ENCODE measurements at regions not wholly inside any gene's neighbourhood (a gene's known extent, or its start where the extent isn't known, plus 50 kb on each side); places are given as distances from the start of the nearest gene placed in this dataset.

DNA sequence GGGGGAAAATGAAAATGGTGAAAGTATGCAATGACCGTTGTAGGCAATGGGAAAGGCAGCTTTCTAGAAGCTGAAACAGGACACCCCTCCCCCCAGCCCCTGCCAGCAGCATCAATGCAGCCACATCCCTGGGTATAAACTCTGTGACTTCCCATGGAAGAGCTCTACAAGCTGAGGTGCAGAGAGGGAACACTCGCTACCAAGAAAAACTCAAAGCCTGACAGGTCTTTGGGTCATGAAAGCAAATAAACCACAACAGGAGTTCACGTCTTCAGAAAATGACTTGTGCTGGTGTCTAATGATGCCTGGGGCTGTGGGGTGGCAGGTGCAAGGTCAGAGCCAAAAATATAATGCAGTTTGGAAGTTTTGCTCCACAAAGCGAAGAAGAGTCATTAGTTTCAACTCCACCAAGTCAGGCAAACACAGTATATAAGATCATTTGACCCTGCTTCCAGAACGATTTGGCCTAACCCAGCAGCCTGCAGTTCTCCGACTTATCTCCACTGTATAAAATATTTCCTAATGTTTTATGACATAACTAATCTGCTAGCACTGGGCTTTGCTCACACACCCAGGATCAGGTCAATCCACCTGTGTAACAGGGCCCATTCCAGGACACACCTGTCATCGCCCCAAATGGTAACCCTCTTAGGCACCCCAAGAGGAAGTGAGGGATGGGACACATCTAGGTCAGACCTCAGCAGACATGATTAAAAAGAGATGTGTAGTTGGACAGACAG lies 102.1 kb downstream of the IRS2 start:
- Histone ChIP-seq H3K14ac (ENCODE audit: insufficient read depth, low read length) (no peak overlapping the region), H2BK120ac (ENCODE audit: low read depth, low read length, poor library complexity, severe bottlenecking) (no peak overlapping the region), H2BK20ac (ENCODE audit: low read depth, low read length, poor library complexity, severe bottlenecking) (no peak overlapping the region), H4K5ac (ENCODE audit: insufficient read length, low read depth, low read length) (no peak overlapping the region), H3K4me1 (ENCODE audit: insufficient read depth, low read length) (peaks cover 2% of the 10 kb centered on the region), H4K8ac (replicated peaks; ENCODE audit: insufficient read length, low read depth, low read length) (no peak overlapping the region), H2BK12ac (ENCODE audit: insufficient read length, low read depth, low read length) (no peak overlapping the region), H3T11ph (ENCODE audit: low read length) (no peak overlapping the region), H3K27me3 (ENCODE audit: insufficient read depth, low read length) (no peaks in the 10 kb centered on the region), H2BK15ac (ENCODE audit: low read depth, low read length) (no peak overlapping the region), H3K18ac (ENCODE audit: insufficient read length, low read depth, low read length) (no peak overlapping the region), H3K79me1 (ENCODE audit: insufficient read depth, low read depth, low read length, poor library complexity, severe bottlenecking) (no peaks in the 10 kb centered on the region), H3K23ac (ENCODE audit: insufficient read length, low read depth, low read length) (no peak overlapping the region), H2AK5ac (ENCODE audit: insufficient read length, low read length) (no peak overlapping the region), H3K23me2 (ENCODE audit: insufficient read length, low read depth, low read length, poor library complexity, severe bottlenecking) (no peaks in the 10 kb centered on the region), H2BK5ac (ENCODE audit: insufficient read length, low read length) (no peak overlapping the region), H4K91ac (ENCODE audit: insufficient read length, low read depth, low read length) (no peak overlapping the region), H3K9me3 (ENCODE audit: control insufficient read depth, low read depth, low read length) (no peaks in the 10 kb centered on the region), H4K20me1 (ENCODE audit: control insufficient read depth, insufficient read depth, insufficient read length) (no peaks in the 10 kb centered on the region), H3K56ac (ENCODE audit: insufficient read length, low read depth, low read length) (no peak overlapping the region), H3K9ac (ENCODE audit: extremely low read depth, insufficient read length, low read length) (no peak overlapping the region), H2AFZ (ENCODE audit: low read length) (no peak overlapping the region), H3K79me2 (ENCODE audit: insufficient read depth, low read length) (no peaks in the 10 kb centered on the region), H3K27ac (ENCODE audit: insufficient read length, low read depth, low read length) (no peak overlapping the region), H3K4ac (ENCODE audit: low read depth, low read length) (no peak overlapping the region), H3K4me2 (ENCODE audit: insufficient read depth, insufficient read length, low read length) (no peak overlapping the region)
- no peak overlapping the region for H3K27ac Mint-ChIP-seq
- DNase-seq = no peak
- no peaks in the 10 kb centered on the region for H3K9me3 Mint-ChIP-seq
- TF ChIP-seq, protein P1, sequence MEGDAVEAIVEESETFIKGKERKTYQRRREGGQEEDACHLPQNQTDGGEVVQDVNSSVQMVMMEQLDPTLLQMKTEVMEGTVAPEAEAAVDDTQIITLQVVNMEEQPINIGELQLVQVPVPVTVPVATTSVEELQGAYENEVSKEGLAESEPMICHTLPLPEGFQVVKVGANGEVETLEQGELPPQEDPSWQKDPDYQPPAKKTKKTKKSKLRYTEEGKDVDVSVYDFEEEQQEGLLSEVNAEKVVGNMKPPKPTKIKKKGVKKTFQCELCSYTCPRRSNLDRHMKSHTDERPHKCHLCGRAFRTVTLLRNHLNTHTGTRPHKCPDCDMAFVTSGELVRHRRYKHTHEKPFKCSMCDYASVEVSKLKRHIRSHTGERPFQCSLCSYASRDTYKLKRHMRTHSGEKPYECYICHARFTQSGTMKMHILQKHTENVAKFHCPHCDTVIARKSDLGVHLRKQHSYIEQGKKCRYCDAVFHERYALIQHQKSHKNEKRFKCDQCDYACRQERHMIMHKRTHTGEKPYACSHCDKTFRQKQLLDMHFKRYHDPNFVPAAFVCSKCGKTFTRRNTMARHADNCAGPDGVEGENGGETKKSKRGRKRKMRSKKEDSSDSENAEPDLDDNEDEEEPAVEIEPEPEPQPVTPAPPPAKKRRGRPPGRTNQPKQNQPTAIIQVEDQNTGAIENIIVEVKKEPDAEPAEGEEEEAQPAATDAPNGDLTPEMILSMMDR (conservative IDR thresholded peaks at IDR 0.05) = no peak
- H3K4me1 Mint-ChIP-seq = peaks cover 34 to 35% of the 10 kb centered on the region in 2 experiments
- WGBS (ENCODE audit: extremely low coverage, insufficient read length, low lambda C conversion rate) = no CpG with 5 or more reads among the region's 7 CpGs
- no peaks in the 10 kb centered on the region; a peak in 1 of 7 replicates for H3K36me3 Mint-ChIP-seq (ENCODE audit: insufficient read depth in 1 of 3, low read depth in 3 of 3)
- H3K27me3 Mint-ChIP-seq (ENCODE audit: low read depth) = peaks cover 2% of the 10 kb centered on the region
- no peak overlapping the region for H3K4me3 Mint-ChIP-seq

Data from H9 (cell line).